ENCODE measurements at regions not wholly inside any gene's neighbourhood (a gene's known extent, or its start where the extent isn't known, plus 50 kb on each side); places are given as distances from the start of the nearest gene placed in this dataset.

DNA sequence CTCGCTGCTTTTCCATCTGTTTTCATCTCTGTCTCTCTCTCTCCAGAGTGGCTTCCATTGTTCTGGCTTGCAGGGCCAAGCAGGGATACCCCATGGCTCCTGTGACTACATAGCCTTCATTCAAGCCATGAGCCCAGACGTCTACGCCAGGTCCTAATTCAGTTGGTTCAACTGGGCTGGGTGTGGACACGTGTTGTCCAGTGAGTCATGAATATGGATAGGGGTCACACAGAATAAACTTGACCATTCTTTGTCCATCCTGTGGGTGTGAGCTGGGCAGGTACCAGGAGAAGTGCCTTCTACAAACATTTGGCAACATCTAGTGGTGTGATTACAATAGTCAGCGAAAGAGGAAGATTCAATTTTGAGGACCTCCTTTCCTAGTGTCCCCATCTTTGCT, 96.9 kb upstream of the ARMC2 start:
- TF ChIP-seq ZEB2 (tag by site-specific recombination; IDR thresholded peaks at IDR 0.05) (no peak), SETDB1 (IDR thresholded peaks at IDR 0.05; ENCODE audit: insufficient read length, low read length) (no peak), ZNF211 (tag by site-specific recombination; IDR thresholded peaks at IDR 0.05; ENCODE audit: low read depth) (no peak), ZNF660 (tag by site-specific recombination; IDR thresholded peaks at IDR 0.05) (no peak), REPIN1 (tag by site-specific recombination; IDR thresholded peaks at IDR 0.05; ENCODE audit: low read depth) (no peak), ZNF701 (tag by site-specific recombination; IDR thresholded peaks at IDR 0.05) (no peak), ZNF707 (tag by site-specific recombination; IDR thresholded peaks at IDR 0.05) (no peak), YY1 (tag by site-specific recombination; IDR thresholded peaks at IDR 0.05) (no peak)
- TF ChIP-seq, protein P1, sequence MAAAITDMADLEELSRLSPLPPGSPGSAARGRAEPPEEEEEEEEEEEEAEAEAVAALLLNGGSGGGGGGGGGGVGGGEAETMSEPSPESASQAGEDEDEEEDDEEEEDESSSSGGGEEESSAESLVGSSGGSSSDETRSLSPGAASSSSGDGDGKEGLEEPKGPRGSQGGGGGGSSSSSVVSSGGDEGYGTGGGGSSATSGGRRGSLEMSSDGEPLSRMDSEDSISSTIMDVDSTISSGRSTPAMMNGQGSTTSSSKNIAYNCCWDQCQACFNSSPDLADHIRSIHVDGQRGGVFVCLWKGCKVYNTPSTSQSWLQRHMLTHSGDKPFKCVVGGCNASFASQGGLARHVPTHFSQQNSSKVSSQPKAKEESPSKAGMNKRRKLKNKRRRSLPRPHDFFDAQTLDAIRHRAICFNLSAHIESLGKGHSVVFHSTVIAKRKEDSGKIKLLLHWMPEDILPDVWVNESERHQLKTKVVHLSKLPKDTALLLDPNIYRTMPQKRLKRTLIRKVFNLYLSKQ (tag by site-specific recombination; IDR thresholded peaks at IDR 0.05; ENCODE audit: borderline replicate concordance) = no peak
- TF ChIP-seq, protein P2, sequence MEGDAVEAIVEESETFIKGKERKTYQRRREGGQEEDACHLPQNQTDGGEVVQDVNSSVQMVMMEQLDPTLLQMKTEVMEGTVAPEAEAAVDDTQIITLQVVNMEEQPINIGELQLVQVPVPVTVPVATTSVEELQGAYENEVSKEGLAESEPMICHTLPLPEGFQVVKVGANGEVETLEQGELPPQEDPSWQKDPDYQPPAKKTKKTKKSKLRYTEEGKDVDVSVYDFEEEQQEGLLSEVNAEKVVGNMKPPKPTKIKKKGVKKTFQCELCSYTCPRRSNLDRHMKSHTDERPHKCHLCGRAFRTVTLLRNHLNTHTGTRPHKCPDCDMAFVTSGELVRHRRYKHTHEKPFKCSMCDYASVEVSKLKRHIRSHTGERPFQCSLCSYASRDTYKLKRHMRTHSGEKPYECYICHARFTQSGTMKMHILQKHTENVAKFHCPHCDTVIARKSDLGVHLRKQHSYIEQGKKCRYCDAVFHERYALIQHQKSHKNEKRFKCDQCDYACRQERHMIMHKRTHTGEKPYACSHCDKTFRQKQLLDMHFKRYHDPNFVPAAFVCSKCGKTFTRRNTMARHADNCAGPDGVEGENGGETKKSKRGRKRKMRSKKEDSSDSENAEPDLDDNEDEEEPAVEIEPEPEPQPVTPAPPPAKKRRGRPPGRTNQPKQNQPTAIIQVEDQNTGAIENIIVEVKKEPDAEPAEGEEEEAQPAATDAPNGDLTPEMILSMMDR (tag by site-specific recombination; IDR thresholded peaks at IDR 0.05) = no peak
- TF ChIP-seq, protein P3, sequence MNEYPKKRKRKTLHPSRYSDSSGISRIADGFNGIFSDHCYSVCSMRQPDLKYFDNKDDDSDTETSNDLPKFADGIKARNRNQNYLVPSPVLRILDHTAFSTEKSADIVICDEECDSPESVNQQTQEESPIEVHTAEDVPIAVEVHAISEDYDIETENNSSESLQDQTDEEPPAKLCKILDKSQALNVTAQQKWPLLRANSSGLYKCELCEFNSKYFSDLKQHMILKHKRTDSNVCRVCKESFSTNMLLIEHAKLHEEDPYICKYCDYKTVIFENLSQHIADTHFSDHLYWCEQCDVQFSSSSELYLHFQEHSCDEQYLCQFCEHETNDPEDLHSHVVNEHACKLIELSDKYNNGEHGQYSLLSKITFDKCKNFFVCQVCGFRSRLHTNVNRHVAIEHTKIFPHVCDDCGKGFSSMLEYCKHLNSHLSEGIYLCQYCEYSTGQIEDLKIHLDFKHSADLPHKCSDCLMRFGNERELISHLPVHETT (tag by site-specific recombination; IDR thresholded peaks at IDR 0.05) = no peak
- TF ChIP-seq, protein P4, sequence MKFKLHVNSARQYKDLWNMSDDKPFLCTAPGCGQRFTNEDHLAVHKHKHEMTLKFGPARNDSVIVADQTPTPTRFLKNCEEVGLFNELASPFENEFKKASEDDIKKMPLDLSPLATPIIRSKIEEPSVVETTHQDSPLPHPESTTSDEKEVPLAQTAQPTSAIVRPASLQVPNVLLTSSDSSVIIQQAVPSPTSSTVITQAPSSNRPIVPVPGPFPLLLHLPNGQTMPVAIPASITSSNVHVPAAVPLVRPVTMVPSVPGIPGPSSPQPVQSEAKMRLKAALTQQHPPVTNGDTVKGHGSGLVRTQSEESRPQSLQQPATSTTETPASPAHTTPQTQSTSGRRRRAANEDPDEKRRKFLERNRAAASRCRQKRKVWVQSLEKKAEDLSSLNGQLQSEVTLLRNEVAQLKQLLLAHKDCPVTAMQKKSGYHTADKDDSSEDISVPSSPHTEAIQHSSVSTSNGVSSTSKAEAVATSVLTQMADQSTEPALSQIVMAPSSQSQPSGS (tag by site-specific recombination; IDR thresholded peaks at IDR 0.05; ENCODE audit: low read depth) = no peak

All from HEK293 (cell line).